NCI-H2227 (cell line): ENCODE measurements at regions not wholly inside any gene's neighbourhood (a gene's known extent, or its start where the extent isn't known, plus 50 kb on each side); places are given as distances from the start of the nearest gene placed in this dataset.
"Not testable (repeated sequence)": the region's sequence is repeated elsewhere in the genome, so short reads cannot be mapped to it uniquely, and the experiment has no call there.

Source experiments
- DNase-seq: peaks from one replicate; lab custom pipeline; 2025; ENCODE audit not compliant: unreplicated experiment; lab: John Stamatoyannopoulos, UW

DNA sequence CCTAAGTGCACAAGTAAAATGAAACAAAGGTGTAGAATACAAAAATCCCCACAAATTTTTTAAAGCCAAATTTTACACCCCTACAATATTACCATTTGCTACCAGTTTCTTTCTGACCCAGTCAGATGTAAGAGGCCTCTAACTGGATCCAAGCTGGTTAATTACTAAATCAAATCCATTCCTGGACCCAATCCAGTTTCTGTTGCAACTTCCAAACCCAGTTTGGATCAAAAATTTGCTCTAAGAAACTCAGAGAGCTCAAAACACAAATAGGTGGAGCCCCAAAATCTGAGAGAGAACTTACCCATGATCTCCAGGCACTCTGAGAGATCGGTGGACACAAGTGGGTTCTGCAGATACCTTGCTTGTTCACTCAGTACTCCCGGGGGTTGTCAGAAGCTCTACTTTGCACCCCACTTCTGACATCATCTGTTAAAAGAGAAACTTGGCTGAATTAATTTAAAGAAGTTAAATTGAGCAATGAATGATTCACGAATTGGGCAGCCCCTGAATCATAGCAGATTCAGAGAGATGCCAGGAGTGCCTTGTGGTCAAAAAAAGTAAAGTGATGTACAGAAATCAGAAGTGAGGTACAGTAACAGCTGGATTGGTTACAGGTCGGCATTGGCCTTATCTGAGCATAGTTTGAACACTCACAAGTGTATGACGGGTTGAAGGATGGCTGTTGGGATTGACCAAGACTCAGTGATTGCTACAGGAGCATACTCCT, 448.0 kb downstream of the KCNT2 start:
- DNase-seq: no peak

DNA sequence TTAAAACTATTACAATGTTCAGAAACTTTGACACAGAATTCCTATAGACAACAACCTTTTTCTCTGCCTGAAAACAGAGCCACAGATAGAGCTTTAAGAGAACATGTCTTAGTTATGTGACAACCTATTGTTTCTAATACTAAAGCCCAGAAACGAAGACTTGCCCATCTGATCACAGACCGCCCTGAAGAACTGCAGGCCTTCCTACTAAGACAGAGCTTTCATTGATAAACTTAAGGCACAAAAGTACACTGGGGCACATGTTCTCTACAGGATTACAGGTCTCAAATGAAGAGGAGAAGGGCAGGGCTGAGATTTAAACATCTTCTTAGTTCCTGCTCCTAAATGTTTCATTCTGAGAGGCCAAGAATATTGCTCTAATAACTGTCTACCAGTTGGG, 452.7 kb downstream of the KCNT2 start:
- DNase-seq: no peak

DNA sequence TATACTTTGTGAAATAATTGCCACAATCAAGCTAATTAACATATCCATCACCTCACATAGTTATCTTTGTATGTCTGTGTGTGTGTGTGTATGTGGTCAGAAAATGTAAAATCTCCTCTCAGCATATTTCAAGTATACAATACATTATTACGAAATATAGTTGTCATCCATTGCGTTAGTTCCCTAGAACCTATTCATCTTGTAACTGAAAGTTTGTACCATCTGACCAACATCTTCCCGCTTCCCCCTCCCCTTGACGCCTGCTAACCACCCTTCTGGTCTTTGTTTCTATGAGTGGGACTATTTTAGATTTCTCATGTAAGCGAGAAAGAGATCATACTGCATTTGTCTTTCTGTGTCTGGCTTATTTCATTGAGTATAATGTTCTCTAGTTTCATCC, 455.3 kb downstream of the KCNT2 start:
- DNase-seq: no peak

DNA sequence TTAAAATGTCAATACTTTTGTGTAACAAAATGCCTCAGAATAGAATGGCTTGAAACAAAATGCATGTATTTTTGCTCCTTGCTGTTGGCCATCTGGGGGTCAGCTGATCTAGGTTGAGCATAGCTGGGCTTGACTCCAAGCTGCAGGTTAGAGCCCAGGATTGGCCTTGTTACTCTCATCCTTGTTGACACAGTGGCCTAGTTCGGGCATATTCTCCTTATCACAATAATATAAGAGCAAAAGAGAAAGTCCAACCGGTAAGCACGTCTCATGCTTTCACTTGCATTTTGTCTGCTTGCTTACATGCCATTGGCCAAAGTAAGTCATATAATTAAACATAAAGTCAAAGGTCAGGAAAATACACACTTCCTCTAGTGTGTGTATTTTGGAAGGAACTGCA, 456.2 kb downstream of the KCNT2 start:
- no peak for DNase-seq

DNA sequence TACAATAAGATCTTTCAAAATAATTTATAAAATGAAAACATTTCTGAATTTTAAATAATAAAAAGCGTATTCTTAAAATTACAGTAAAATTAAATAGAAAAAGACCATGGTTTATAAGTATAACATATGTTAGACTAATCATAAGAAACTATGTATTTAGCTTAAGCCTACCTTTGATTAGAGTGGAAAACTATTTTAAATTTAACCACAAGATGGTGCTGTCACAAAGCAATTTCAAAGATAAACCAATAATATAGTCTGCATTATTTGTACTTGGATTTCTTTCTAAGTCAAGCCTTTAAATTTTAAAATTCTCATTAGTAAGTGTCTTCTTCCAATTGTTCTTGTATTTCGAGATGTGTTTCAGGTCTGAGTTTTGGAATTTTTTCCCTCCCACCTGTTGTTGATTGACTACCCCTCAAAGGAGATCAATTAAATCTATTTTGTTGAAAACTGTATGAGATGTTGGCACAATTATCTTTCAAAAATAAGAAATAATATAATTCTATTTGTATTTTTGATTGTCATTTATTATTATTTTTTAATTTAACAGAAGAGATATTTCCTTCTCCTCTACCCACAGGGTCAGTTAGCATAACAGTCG, 459.8 kb downstream of the KCNT2 start:
- peak; percentile 31 for DNase-seq

DNA sequence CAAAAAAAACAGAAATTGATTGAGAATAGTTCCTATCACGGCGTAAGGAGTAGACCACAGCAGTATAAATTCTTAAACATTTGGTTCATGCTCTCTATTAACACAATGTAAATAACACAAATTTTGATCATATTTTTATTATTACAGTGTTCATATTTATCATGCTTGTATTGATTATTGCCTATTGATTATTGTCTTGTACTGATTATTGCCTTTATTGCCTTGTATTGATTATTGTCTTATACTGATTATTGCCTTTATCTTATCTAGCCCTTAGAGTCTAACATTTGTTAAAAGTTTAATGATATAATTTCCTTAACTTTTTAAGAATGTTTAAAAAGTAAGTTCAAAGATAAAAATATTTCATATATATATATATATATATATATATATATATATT, 460.7 kb downstream of the KCNT2 start:
- no peak for DNase-seq

GRCh38 chr1:196145151-196145550, 463.1 kb downstream of the KCNT2 start:
- DNase-seq: not testable (repeated sequence)

GRCh38 chr1:196144588-196144987, 463.7 kb downstream of the KCNT2 start:
- no peak for DNase-seq

DNA sequence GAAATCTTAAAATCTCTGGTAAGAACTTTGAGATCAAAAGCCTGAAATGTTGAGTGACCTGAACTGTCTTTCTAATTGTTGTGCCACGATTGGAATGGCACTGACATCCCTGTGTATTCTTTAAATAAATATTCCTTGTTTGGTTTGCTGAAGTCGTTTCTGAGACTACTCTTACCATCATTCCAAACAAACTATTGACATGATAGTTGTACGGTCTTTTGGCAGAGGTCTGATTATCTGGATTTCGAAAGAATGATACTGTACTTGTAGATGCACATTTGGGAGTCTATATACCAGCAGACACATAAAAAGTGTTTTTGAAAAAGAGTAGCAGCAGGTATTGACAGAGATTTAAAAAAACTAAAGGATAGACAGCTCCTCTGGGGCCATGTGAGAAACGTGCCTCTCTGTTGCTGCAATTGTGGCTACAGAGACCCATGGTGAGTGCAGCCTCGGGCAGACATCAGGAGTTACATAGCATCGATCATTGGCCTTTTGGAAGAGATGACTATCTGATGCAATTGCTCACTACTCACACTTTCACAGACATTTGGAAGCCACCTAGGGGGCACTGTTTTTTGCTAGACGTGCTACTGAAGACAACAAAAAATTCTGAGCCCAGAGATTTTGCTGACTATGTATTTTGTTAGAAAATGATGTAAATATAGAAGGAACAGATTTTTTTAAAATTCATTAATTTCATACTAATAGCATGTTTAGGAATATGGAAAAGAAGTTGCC, 464.5 kb downstream of the KCNT2 start:
- no peak for DNase-seq

GRCh38 chr1:196142111-196142640, 466.1 kb downstream of the KCNT2 start:
- DNase-seq: peak; percentile 54

DNA sequence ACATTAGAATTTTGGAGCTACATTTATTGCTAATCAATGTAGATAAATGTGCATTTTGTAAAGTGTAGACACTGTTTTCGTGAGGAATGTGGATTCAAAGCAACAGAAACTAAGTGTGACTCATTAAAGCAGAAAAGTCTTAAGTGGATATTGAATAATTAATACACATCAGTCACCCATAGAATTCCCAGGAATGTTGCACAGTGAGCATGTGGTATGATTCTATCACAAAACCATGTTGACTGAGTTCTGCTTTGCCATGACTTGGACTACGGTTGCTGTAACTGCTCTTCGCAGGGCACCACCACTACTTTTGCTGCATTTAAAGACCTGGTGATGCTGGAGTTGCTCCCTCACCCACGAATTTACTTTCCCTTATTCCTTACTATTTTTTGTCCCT, 471.8 kb downstream of the KCNT2 start:
- DNase-seq: no peak

- no peak for DNase-seq
Measured at GRCh38 chr1:196131691-196132090, 476.5 kb downstream of the KCNT2 start.

GRCh38 chr1:196128835-196129234, 479.4 kb downstream of the KCNT2 start:
- no peak for DNase-seq

- DNase-seq: no peak
Measured at GRCh38 chr1:196121181-196121580, 487.1 kb downstream of the KCNT2 start.

DNA sequence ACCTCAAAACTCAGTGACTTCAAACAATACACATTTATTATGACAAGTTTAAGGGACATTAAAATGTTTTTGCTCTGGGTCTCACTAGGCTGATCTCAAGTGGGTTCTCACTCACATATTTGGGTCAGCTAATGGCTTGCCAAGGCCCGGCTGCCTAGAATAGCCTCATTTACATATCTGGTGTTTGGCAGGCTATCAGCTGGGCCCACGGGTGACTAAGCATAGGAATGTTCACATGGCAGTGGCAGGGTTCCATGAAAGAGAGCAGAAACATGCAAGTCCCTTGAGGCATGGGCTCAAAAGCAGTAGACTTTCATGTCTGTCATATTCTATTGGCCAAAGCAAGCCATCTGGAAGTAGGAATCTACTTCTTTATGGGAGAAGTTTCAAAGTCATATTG, 492.6 kb downstream of the KCNT2 start:
- no peak for DNase-seq

- no peak for DNase-seq
Measured at GRCh38 chr1:196114193-196114592, 494.0 kb downstream of the KCNT2 start.

DNA sequence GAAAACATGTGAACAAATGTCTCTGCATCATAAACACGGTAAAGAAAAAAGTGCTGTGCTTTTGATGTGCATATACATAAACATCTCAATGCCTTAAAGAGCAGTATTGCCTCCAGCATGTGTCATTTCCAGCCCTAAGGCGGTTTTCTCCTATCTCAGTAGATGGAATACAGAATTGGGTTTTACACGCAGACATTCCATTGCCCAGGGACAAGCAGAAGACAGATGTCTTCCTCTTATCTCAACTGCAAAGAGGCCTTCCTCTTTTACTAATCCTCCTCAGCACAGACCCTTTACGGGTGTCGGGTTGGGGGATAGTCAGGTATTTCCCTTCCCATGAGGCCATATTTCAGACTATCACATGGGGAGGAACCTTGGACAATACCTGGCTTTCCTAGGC, 499.2 kb downstream of the KCNT2 start:
- DNase-seq: not testable (repeated sequence)

GRCh38 chr1:196105901-196106300, 502.3 kb downstream of the KCNT2 start:
- DNase-seq: no peak

DNA sequence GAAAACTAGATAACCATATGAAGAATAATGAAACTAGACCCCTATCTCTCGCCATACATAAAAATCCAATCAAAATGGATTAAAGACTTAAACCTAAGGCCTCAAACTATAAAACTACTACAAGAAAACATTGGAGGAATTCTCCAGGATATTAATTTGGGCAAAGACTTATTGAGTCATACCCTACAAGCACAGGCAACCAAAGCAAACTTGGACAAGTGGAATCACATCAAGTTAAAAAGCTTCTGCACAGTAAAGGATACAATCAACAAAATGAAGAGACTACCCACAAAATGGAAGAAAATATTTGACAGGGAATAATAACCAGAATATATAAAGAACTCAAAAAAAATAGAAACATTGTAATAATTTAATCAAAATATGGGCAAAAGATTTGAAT, 505.4 kb downstream of the KCNT2 start:
- DNase-seq: no peak

GRCh38 chr1:196098000-196098399, 510.2 kb downstream of the KCNT2 start:
- no peak for DNase-seq

DNA sequence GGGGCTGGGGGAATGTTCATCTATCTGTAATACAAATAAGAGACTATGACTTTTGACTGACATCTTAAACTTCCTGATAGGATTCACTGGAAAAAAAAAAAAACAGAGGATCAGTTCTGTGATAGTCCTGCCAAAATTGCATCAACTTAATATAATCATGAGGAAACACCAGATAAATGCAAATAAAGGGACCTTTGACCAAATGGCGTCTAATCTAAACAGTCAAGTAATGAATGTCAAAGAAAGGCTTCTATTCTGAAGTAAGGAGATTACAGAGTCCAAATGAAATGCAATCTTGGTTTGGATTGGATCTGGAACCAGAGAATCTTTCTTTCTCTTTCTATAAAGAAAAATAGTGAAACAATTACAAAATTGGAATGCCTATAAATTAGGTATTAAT, 513.4 kb downstream of the KCNT2 start:
- no peak for DNase-seq
